Karpas-422 (cell line): ENCODE measurements at regions not wholly inside any gene's neighbourhood (a gene's known extent, or its start where the extent isn't known, plus 50 kb on each side); places are given as distances from the start of the nearest gene placed in this dataset.
"Not testable (repeated sequence)": the region's sequence is repeated elsewhere in the genome, so short reads cannot be mapped to it uniquely, and the experiment has no call there.

Experiments
- DNase-seq: peaks from one replicate; pipeline ENCODE4 v3.0.0-alpha.2; 2015
- H2AFZ ChIP-seq: fragments of 200-600 bp; sonication (generic); 2 replicates; pipeline ENCODE4 v1.6.1; 2014; ENCODE audit warnings: antibody characterized with exemption, low read length, mixed read lengths
- H3K27ac ChIP-seq: fragments of 200-600 bp; sonication (generic); 2 replicates; pipeline ENCODE4 v1.5.1; 2014; ENCODE audit warnings: mild to moderate bottlenecking, low read length, moderate library complexity
- H3K27me3 ChIP-seq: fragments of 200-600 bp; sonication (generic); 2 replicates; pipeline ENCODE4 v1.6.1; 2014; ENCODE audit warnings: low read length, mixed read lengths
- H3K36me3 ChIP-seq: fragments of 200-600 bp; sonication (generic); 2 replicates; pipeline ENCODE4 v1.6.1; 2014; ENCODE audit warnings: low read length, mixed read lengths; ENCODE audit not compliant: insufficient read depth
- H3K4me1 ChIP-seq: fragments of 200-600 bp; sonication (generic); 2 replicates; pipeline ENCODE4 v1.6.1; 2014; ENCODE audit warnings: mild to moderate bottlenecking, low read length, mixed read lengths
- H3K4me2 ChIP-seq: fragments of 200-600 bp; sonication (generic); 2 replicates; pipeline ENCODE4 v1.6.1; 2014; ENCODE audit warnings: low read length, low read depth, mild to moderate bottlenecking; ENCODE audit not compliant: poor library complexity, severe bottlenecking
- H3K4me3 ChIP-seq: fragments of 200-600 bp; sonication (generic); 2 replicates; pipeline ENCODE4 v1.5.1; 2014; ENCODE audit warnings: mild to moderate bottlenecking, antibody characterized with exemption, low read length, mixed read lengths
- H3K79me2 ChIP-seq: fragments of 200-600 bp; sonication (generic); 2 replicates; pipeline ENCODE4 v1.6.1; 2014; ENCODE audit warnings: mild to moderate bottlenecking, low read length, mixed read lengths
- H3K9ac ChIP-seq: fragments of 200-600 bp; sonication (generic); 2 replicates; pipeline ENCODE4 v1.6.0; 2014; ENCODE audit warnings: low read length
- H3K9me2 ChIP-seq: fragments of 200-600 bp; sonication (generic), shearing (Covaris generic); replicated peaks from 2 replicates; pipeline ENCODE4 v1.6.0; 2014; ENCODE audit warnings: mild to moderate bottlenecking, low read length, moderate library complexity; ENCODE audit not compliant: insufficient read depth
- H3K9me3 ChIP-seq: fragments of 300-700, 200-600 bp; sonication (generic); 2 replicates; pipeline ENCODE4 v1.6.1; 2014; ENCODE audit warnings: low read length, mixed read lengths
- H4K20me1 ChIP-seq: fragments of 200-600 bp; sonication (generic); 2 replicates; pipeline ENCODE4 v1.6.1; 2014; ENCODE audit warnings: mild to moderate bottlenecking, antibody characterized with exemption, low read length, low read depth; ENCODE audit not compliant: insufficient read depth

- Histone ChIP-seq H3K27me3 (no peaks in the 10 kb centered on the region), H3K4me2 (no peak overlapping the region), H3K4me1 (no peaks in the 10 kb centered on the region), H3K4me3 (no peak overlapping the region), H4K20me1 (no peaks in the 10 kb centered on the region), H3K36me3 (no peaks in the 10 kb centered on the region), H2AFZ (no peak overlapping the region), H3K79me2 (no peaks in the 10 kb centered on the region), H3K9me2 (no peaks in the 10 kb centered on the region), H3K9ac (no peak overlapping the region), H3K9me3 (no peaks in the 10 kb centered on the region), H3K27ac (no peak overlapping the region)
- no peak for DNase-seq
These were observed 380.6 kb downstream of the SUCLG1 start for GRCh38 chr2:84078471-84078870.

GRCh38 chr2:84077496-84077895 is 381.6 kb downstream of the SUCLG1 start:
- H3K4me2 ChIP-seq, result no peak overlapping the region
- H3K9ac ChIP-seq, result no peak overlapping the region
- H3K4me1 ChIP-seq, result no peaks in the 10 kb centered on the region
- no peak overlapping the region for H3K4me3 ChIP-seq
- H3K36me3 ChIP-seq, result no peaks in the 10 kb centered on the region
- no peak overlapping the region for H2AFZ ChIP-seq
- no peaks in the 10 kb centered on the region for H3K9me2 ChIP-seq
- no peaks in the 10 kb centered on the region for H4K20me1 ChIP-seq
- H3K79me2 ChIP-seq, result no peaks in the 10 kb centered on the region
- H3K27ac ChIP-seq, result no peak overlapping the region
- DNase-seq, result peak; percentile 75
- no peaks in the 10 kb centered on the region for H3K27me3 ChIP-seq
- H3K9me3 ChIP-seq, result no peaks in the 10 kb centered on the region

DNA sequence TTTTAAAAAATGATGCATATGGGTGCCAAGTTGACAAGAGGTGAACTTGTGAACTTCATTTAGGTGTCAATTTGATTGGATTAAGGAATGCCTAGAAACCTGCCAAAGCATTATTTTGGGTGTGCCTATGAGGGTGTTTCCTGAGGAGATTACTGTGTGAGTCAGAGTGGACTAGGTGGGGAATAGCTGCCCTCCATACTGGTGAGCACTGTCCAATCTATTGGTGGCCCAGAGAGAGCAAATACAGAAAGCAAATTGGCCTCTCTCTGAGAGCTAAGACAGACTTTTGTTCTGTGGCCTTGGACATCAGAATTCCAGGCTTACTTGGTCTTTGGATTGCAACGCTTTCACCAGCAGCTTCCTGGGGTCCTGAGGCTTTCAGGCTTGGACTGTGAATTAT is 388.0 kb downstream of the SUCLG1 start:
- no peaks in the 10 kb centered on the region for H4K20me1 ChIP-seq
- H3K27me3 ChIP-seq, result no peaks in the 10 kb centered on the region
- no peaks in the 10 kb centered on the region for H3K9me3 ChIP-seq
- no peaks in the 10 kb centered on the region for H3K9me2 ChIP-seq
- DNase-seq, result no peak
- H2AFZ ChIP-seq, result no peak overlapping the region
- H3K4me3 ChIP-seq, result no peak overlapping the region
- no peak overlapping the region for H3K27ac ChIP-seq
- no peaks in the 10 kb centered on the region for H3K36me3 ChIP-seq
- H3K9ac ChIP-seq, result no peak overlapping the region
- H3K4me2 ChIP-seq, result no peak overlapping the region
- no peaks in the 10 kb centered on the region for H3K4me1 ChIP-seq
- no peaks in the 10 kb centered on the region for H3K79me2 ChIP-seq

DNA sequence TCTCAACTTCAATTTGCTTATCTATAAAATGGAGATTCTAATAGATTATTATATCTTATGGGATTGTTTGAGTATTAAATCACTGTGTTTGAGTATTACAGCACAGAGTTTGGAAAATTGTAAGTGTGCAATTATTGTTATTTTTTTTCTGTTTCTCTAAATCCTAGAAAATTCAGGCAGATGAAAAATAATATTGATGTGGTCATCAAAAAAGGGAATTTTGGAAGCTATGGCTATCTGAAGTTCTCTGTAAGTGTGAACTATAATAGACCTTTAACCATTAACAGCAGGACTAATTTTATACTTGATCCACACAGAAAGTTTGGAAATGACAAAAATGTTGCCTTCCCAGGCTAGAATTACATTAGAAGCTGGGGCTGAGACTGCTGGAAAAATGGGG is 393.2 kb downstream of the SUCLG1 start:
- Histone ChIP-seq H3K27me3 (no peaks in the 10 kb centered on the region), H2AFZ (no peak overlapping the region), H3K4me2 (no peak overlapping the region), H3K9ac (no peak overlapping the region), H3K4me3 (no peak overlapping the region), H4K20me1 (no peaks in the 10 kb centered on the region), H3K4me1 (no peaks in the 10 kb centered on the region), H3K27ac (no peak overlapping the region), H3K36me3 (no peaks in the 10 kb centered on the region), H3K79me2 (no peaks in the 10 kb centered on the region), H3K9me3 (no peaks in the 10 kb centered on the region), H3K9me2 (no peaks in the 10 kb centered on the region)
- DNase-seq, result no peak

DNA sequence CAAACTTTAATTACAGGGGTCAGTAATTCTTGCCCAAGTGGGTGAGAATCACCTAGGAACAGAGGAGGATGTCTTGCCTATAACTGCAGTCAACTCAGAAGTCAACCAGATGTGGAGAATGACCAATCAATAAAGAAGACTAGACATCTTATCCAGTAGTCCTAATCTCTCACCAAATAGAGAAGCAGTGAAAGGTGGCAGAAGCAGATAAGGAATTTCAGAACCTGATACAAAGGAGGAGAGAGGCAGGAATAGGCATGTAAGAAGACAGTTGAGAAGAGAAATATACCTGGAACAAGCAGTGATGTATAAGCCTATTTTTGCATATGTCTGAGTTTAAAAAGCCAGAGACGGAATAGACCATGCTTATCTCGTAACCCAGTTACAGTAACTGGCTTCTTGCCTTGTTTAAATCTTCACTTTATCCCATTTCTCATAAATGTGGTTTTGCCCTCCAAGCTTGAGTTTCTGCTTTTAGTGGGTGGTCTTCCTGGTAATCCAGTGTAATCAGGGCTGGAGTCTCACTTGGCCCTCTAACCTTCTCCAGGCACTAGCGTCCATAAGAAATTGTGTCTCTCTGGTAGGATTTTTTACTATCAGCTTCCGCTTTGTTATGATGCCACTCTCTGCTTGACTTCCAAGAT is 401.0 kb downstream of the SUCLG1 start:
- Histone ChIP-seq H3K9ac (no peak overlapping the region), H2AFZ (no peak overlapping the region), H3K9me2 (no peaks in the 10 kb centered on the region), H3K4me1 (no peaks in the 10 kb centered on the region), H3K27ac (no peak overlapping the region), H3K4me2 (no peak overlapping the region), H3K4me3 (no peak overlapping the region), H3K9me3 (no peaks in the 10 kb centered on the region), H3K79me2 (no peaks in the 10 kb centered on the region), H3K36me3 (no peaks in the 10 kb centered on the region), H4K20me1 (no peaks in the 10 kb centered on the region), H3K27me3 (no peaks in the 10 kb centered on the region)
- DNase-seq, result no peak

- no peak overlapping the region for H3K4me3 ChIP-seq
- H3K4me2 ChIP-seq, result no peak overlapping the region
- no peak overlapping the region for H3K27ac ChIP-seq
- H2AFZ ChIP-seq, result no peak overlapping the region
- no peak overlapping the region for H3K9ac ChIP-seq
- H3K27me3 ChIP-seq, result no peaks in the 10 kb centered on the region
- DNase-seq, result no peak
- H3K9me3 ChIP-seq, result no peaks in the 10 kb centered on the region
- no peaks in the 10 kb centered on the region for H3K4me1 ChIP-seq
- H4K20me1 ChIP-seq, result no peaks in the 10 kb centered on the region
- H3K36me3 ChIP-seq, result no peaks in the 10 kb centered on the region
- no peaks in the 10 kb centered on the region for H3K9me2 ChIP-seq
- no peaks in the 10 kb centered on the region for H3K79me2 ChIP-seq
These were observed 403.3 kb downstream of the SUCLG1 start for GRCh38 chr2:84055816-84056215.

DNA sequence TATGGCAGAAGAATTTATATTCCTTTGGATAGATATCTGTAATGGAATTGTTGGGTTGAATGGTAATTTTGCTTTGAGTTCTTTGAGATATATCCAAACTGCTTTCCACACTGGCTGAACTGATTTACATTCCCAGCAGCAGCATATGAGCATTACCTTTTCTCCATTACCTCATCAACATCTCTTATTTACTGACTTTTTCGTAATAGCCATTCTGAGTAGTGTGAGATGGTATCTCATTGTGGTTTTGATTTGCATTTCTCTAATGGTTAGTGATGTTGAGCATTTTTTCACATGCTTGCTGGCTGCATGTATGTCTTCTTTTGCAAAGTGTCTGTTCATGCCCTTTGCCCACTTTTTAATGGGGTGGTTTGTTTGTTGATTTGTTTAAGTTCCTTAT is 404.5 kb downstream of the SUCLG1 start:
- not testable (repeated sequence) for H3K27me3 ChIP-seq, DNase-seq, H3K9ac ChIP-seq, H3K36me3 ChIP-seq, H2AFZ ChIP-seq, H3K4me3 ChIP-seq, H3K4me1 ChIP-seq, H3K9me2 ChIP-seq, H3K9me3 ChIP-seq, H3K4me2 ChIP-seq, H4K20me1 ChIP-seq, H3K27ac ChIP-seq, H3K79me2 ChIP-seq

DNA sequence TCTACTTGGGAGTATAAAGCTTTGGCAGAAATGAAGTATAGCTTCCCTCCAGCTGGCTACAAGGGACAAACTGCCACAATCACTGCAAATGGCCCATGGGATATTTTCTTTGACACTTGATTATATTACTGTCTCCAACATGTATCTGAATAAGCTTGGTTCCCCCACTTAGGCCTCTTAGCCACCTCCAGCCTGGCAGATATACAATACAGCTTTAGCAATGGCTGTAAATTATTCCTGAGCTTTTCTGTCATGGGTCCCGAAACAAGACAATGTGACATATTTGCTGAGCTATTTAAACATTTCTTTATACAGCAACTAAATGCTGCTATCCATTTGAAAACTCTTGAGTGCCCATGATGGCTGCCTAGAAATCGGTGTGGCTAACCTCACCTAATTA is 406.2 kb downstream of the SUCLG1 start:
- Histone ChIP-seq H3K4me1 (no peaks in the 10 kb centered on the region), H3K79me2 (no peaks in the 10 kb centered on the region), H3K27ac (no peak overlapping the region), H3K9me2 (no peaks in the 10 kb centered on the region), H3K36me3 (no peaks in the 10 kb centered on the region), H3K4me3 (no peak overlapping the region), H3K9ac (no peak overlapping the region), H3K4me2 (no peak overlapping the region), H4K20me1 (no peaks in the 10 kb centered on the region), H3K27me3 (no peaks in the 10 kb centered on the region), H3K9me3 (no peaks in the 10 kb centered on the region), H2AFZ (no peak overlapping the region)
- no peak for DNase-seq

DNA sequence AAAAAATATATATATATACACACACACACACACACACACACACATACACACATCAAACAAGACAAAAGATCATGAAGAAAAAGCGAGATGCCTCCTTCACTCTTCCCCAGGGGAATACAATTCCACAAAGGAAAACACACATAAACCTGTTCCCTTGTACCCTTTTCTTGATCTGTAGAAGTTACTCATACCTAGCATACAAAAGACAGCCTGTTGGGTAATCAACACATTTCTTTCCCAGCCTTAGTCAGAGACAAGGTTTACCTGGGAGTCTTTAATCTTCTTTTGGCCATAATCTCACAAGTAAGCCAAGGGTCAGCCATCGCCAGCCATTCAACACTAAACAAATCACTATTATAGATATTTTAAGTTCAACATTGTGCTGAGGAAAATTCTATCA is 407.0 kb downstream of the SUCLG1 start:
- Histone ChIP-seq H3K9me2 (no peaks in the 10 kb centered on the region), H4K20me1 (no peaks in the 10 kb centered on the region), H3K9me3 (no peaks in the 10 kb centered on the region), H3K79me2 (no peaks in the 10 kb centered on the region), H3K4me1 (no peaks in the 10 kb centered on the region), H3K4me2 (no peak overlapping the region), H3K4me3 (no peak overlapping the region), H3K9ac (no peak overlapping the region), H3K36me3 (no peaks in the 10 kb centered on the region), H3K27ac (no peak overlapping the region), H3K27me3 (no peaks in the 10 kb centered on the region), H2AFZ (no peak overlapping the region)
- DNase-seq, result no peak
